Sigmoid colon (tissue), 4 donors: ENCODE measurements at regions not wholly inside any gene's neighbourhood (a gene's known extent, or its start where the extent isn't known, plus 50 kb on each side); places are given as distances from the start of the nearest gene placed in this dataset.

ENCODE experiments used
- CTCF ChIP-seq, 4 experiments: fragments of 450-650 bp in 3 of 4; fragments of 200-600 bp in 1 of 4; IDR thresholded peaks; one replicate each; pipeline ENCODE4 v1.5.1; 2016 to 2019; ENCODE audit warnings: antibody characterized with exemption in 4 of 4, mild to moderate bottlenecking in 3 of 4, moderate library complexity in 2 of 4
- POLR2A ChIP-seq, 2 donors: fragments of 450-650 bp; IDR thresholded peaks; one replicate each; pipeline ENCODE4 v1.6.1; 2016; ENCODE audit warnings: antibody characterized with exemption in 2 of 2, mild to moderate bottlenecking in 2 of 2, moderate library complexity in 2 of 2
- POLR2AphosphoS5 ChIP-seq, 4 donors: sonication (generic); formaldehyde crosslinking; IDR thresholded peaks; one replicate each; pipeline ENCODE4 v1.6.1; 2017; ENCODE audit warnings: antibody characterized with exemption in 4 of 4

- no peak for TF ChIP-seq CTCF (IDR thresholded peaks at IDR 0.05)
- TF ChIP-seq POLR2A (IDR thresholded peaks at IDR 0.05): no peak
- TF ChIP-seq POLR2AphosphoS5 (IDR thresholded peaks at IDR 0.05): no peak
Measured at GRCh38 chr13:100895651-100896050, 221.1 kb upstream of the TMTC4 start.
